ENCODE measurements at regions not wholly inside any gene's neighbourhood (a gene's known extent, or its start where the extent isn't known, plus 50 kb on each side); places are given as distances from the start of the nearest gene placed in this dataset.
A peak's percentile ranks its signal among the peaks of the same experiment; 100 is the strongest.

DNA sequence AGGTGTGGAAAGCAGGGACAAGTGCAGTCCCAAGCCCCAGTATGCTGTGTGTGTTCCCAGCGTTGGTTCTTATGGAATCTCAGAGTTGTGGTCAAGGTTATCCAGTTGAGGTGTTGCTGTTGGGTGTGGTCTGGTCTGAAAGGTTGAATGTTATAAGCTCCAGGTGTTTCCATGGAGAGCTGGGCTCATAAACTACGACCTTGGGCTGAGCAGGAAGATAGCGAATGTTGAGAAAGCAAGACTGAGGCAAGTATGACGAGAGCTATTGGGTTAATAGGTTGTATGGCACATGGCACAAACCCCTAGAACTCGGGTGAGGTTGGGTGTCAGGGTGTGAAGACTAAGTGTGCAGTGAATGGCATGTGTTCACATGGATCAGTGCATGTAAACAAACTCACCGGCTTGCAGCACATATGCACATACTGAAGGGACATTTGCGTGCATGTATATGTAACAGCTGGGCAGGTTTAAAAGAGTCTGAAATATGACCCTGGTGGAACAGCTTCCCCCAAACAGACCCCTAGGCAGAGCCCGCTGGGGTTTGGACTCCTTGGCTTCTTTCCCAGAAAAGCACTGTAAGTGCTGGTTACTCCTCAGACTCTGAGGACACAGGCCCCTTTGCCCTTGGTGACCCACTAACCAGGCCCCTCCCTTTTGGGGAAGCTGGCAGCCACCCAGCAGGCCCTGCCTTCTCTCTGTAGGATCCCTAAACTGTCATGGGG is 117.5 kb downstream of the NAV1 start:
- peak; percentile 43 for DNase-seq (ENCODE audit: low read depth, low spot score)

DNA sequence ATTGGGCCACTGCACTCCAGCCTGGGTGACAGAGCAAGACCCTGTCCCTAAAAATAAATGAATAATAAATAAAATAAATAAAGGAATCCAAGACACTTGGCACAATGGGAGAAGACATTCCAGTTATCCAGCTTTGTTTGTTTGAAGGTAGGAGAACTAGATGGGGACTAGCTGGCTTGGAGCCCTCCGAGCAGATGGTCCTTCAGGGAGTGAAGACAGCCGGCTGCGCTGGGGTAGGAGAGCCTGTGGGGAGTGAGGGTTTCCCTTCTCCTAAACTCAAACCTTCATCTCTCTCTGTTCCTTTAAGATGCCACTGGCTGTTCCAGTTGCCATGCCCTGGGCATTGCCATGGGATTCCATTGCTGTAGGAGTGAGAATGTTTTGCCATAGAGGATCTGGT is 120.6 kb downstream of the NAV1 start:
- no peak for DNase-seq (ENCODE audit: low read depth, low spot score)

DNA sequence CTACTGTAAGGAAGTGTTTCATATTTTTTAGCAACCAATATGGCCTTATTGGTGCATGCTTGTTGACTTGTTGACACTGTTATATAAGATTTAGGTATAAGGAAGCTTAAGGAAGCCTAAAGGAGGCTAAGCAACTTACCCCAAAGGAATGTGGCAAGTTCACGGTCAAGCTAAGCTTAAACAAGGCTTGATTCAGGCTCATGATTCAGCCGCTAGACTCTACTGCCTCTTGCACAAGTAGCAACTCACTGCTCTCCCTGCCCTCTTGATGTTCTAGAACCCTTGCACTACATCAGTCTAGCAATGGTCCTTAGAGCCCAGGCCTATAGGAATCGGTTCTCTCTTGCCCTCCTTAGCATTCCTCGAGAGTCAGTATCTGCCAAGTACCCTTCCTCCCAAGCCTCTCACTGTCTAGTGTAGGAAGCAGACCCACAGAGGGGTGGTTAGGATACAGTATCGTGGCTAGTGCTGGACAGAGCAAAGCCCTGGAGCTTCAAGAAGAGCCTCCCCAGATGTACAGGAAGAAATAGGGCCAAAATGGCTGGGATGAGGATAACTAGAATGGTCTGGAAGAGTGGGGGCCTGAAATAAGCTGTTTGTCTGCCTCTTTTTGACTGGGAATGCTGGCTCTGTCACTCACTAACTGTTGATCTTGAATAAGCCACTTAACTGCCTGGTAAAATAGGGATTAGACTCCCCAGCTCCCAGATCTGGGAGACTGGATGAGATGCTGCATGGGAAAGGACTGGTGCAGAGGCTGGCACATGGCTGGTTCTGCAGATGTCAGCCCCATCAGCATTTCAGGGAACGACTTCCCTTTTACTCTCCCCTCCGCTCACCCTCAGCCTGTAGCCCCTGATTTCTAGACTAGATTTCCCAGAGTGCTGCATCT is 122.2 kb downstream of the NAV1 start:
- no peak for DNase-seq (ENCODE audit: low read depth, low spot score)

DNA sequence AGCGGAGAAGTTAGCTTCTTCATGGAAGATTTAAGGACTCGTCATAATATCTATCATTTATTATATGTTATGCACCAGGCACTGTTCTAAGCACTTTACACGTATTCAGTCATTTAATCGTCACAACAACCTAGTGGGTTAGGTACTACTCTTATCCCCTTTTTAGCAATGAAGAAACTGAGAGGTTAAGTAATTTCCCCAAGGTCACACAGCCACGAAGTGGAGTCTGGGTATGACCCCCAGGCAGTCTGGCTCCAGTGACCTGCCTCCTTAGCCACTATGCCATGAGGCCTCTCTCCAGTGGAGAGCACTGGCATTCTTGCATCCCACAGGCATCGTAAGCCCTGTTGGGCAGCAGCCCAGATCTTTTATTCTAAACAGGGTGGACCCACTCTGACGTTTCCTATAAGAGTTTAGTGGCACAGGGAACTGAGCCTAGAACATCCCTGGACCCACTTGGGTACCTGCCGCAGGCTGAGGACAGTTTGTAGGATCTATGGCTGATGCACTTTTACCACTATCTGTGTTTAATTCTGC is 123.0 kb downstream of the NAV1 start:
- DNase-seq (ENCODE audit: low read depth, low spot score) = peak; percentile 52

DNA sequence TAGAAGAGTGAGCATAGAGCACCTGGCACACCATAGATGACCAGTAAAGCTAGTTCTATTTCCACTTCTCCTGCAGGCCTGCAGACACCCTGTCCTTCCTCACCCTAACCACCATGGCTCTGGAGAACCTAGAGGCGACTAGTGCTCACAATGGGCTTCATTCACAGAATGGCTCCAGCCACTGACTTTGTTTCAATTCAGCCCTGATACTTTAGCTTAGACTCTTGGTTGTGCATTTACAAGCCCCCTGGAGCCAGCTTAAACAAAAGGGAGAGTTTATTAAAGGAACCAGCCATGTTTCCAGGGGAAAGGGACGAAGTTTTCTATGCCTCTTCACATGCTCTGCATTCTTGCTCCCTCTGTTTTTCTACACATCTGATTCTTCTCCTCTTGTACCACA is 123.7 kb downstream of the NAV1 start:
- no peak for DNase-seq (ENCODE audit: low read depth, low spot score)

GRCh38 chr1:201663491-201664113 is 124.7 kb downstream of the NAV1 start:
- DNase-seq (ENCODE audit: low read depth, low spot score) = no peak

GRCh38 chr1:201665036-201665435 is 126.1 kb downstream of the NAV1 start:
- no peak for DNase-seq (ENCODE audit: low read depth, low spot score)

DNA sequence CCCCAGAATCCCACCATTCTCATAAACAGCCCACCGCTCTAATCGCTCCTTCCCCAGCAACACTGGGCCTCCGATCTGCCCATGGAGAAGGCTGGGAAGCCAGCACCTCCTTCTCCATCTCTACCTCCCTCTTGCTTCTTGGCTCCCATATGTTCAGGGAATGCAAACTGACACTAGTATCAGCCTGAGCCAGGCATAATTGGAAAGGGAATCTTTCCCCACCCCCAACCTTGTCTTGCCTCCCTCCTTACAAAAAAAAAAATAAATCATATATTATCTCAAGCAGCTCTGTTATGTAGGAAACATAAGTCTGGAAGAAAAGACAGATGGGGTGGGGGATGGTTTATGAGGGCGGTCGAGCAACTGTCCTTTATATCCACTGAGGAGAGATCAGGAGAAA is 127.2 kb downstream of the NAV1 start:
- no peak for DNase-seq (ENCODE audit: low read depth, low spot score)

- no peak for DNase-seq (ENCODE audit: low read depth, low spot score)
Observed at GRCh38 chr1:201666645-201667044, 127.7 kb downstream of the NAV1 start.

DNA sequence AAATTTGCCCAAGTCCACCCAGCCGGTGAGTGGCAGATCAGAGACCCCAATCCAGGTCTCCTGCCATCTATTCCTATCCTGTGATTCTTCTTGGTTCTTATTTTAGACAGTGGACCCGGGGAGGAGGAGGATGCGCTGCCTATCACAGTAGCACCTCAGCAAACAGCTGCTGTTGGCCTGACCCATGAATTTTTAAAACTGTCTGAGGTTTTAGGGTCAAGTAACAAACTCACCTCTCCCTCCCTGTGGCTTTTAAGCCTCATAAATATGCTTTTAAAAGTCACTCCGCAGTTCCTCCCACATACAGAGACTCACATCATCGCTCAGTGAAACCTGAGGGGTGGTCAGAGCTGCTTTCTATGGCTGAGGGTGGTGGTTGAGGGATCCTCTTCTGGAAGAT is 128.6 kb downstream of the NAV1 start:
- DNase-seq (ENCODE audit: low read depth, low spot score) = no peak

DNA sequence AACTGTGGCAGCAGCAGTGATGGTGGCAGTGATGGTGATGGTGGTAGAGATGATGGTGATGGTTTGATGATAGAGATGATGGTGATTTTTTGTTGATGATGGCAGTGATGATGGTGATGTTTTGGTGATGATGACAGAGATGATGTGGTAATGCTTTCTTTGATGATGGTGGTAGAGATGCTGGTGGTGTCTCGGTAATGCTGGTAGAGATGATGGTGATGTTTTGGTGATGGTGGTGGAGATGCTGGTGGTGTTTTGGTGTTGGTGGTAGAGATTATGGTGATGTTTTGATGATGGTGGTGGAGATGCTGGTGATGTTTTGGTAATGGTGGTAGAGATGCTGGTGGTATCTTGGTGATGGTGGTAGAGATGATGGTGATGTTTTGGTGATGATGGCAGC is 131.6 kb downstream of the NAV1 start:
- DNase-seq (ENCODE audit: low read depth, low spot score) = no peak

GRCh38 chr1:201672685-201673084 is 133.8 kb downstream of the NAV1 start:
- no peak for DNase-seq (ENCODE audit: low read depth, low spot score)

- no peak for DNase-seq (ENCODE audit: low read depth, low spot score)
Observed at GRCh38 chr1:201673093-201673492, 134.2 kb downstream of the NAV1 start.

GRCh38 chr1:201673915-201674314 is 135.0 kb downstream of the NAV1 start:
- no peak for DNase-seq (ENCODE audit: low read depth, low spot score)

GRCh38 chr1:201675143-201675542 is 136.2 kb downstream of the NAV1 start:
- no peak for DNase-seq (ENCODE audit: low read depth, low spot score)

- peak; percentile 65 for DNase-seq (ENCODE audit: low read depth, low spot score)
Observed at GRCh38 chr1:201676197-201676596, 137.3 kb downstream of the NAV1 start.

- peak; percentile 44 for DNase-seq (ENCODE audit: low read depth, low spot score)
Observed at GRCh38 chr1:201676641-201677040, 137.7 kb downstream of the NAV1 start.

GRCh38 chr1:201678264-201679101 is 139.6 kb downstream of the NAV1 start:
- peak; percentile 57 for DNase-seq (ENCODE audit: low read depth, low spot score)

DNA sequence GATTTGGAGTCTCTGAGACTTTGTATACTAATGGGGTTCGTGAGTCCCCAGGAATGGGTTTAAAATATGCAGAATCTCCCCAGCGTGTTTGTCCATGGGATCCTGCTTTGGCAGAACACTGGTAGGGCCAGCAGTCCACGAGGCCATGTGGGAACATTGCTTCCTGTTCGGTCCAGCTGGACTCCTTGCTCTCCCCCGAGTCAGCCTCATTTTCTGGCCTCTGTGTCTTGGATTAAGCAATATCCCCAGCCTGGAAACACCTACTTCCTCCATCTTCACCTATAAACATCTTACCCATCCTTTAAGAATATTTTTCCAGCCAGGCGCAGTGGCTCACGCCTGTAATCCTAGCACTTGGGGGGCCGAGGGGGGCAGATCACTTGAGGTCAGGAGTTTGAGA is 142.4 kb downstream of the NAV1 start:
- DNase-seq (ENCODE audit: low read depth, low spot score) = no peak

- no peak for DNase-seq (ENCODE audit: low read depth, low spot score)
Observed at GRCh38 chr1:201682964-201683363, 144.0 kb downstream of the NAV1 start.

DNA sequence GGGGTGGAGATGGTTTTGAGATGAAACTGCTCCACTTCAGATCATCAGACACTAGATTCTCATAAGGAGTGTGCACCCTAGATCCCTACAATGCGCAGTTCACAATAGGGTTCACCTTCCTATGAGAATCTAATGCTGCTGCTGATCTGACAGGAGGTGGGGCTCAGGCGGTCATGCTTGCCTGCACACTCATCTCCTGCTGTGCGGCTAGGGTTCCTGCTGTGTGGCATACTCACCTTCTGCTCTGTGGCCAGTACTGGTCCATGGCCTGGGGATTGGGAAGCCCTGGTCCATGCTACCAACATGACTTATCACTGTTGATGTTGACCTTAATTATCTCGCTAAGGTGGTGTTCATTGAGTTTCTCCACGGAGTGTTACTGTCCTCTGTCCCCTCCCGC is 144.5 kb downstream of the NAV1 start:
- no peak for DNase-seq (ENCODE audit: low read depth, low spot score)

All from astrocyte of the hippocampus (primary cell).